Skeletal muscle tissue (tissue), 3 donors: ENCODE measurements at regions not wholly inside any gene's neighbourhood (a gene's known extent, or its start where the extent isn't known, plus 50 kb on each side); places are given as distances from the start of the nearest gene placed in this dataset.
"Not testable (repeated sequence)": the region's sequence is repeated elsewhere in the genome, so short reads cannot be mapped to it uniquely, and the experiment has no call there.

Source experiments
- H3K27ac ChIP-seq: one replicate; pipeline ENCODE4 v1.7.0; 2013; ENCODE audit warnings: mild to moderate bottlenecking, low read depth, low read length, inconsistent platforms
- H3K27me3 ChIP-seq, 3 donors: one replicate each; pipeline ENCODE4 v1.7.0; 2013; ENCODE audit warnings: low read length in 3 of 3; ENCODE audit not compliant: control insufficient read depth in 3 of 3, insufficient read depth in 3 of 3
- H3K36me3 ChIP-seq, 3 donors: one replicate each; pipeline ENCODE4 v1.7.0; 2013; ENCODE audit warnings: low read length in 3 of 3; ENCODE audit not compliant: control insufficient read depth in 3 of 3, insufficient read depth in 3 of 3
- H3K4me1 ChIP-seq, 3 donors: one replicate each; pipeline ENCODE4 v1.7.0; 2013; ENCODE audit warnings: low read length in 3 of 3, mild to moderate bottlenecking in 3 of 3; ENCODE audit not compliant: control insufficient read depth in 3 of 3, insufficient read depth in 3 of 3
- H3K4me3 ChIP-seq, 3 donors: one replicate each; pipeline ENCODE4 v1.7.0; 2013; ENCODE audit warnings: low read length in 3 of 3
- H3K9ac ChIP-seq, 3 donors: one replicate each; pipeline ENCODE4 v1.7.0; 2013; ENCODE audit warnings: low read length in 3 of 3, mild to moderate bottlenecking in 3 of 3, moderate library complexity in 2 of 3, low read depth in 1 of 3
- H3K9me3 ChIP-seq, 3 donors: one replicate each; pipeline ENCODE4 v1.7.0; 2013; ENCODE audit warnings: low read length in 3 of 3; ENCODE audit not compliant: control insufficient read depth in 3 of 3
- donor health status: Osteomylitis.

DNA sequence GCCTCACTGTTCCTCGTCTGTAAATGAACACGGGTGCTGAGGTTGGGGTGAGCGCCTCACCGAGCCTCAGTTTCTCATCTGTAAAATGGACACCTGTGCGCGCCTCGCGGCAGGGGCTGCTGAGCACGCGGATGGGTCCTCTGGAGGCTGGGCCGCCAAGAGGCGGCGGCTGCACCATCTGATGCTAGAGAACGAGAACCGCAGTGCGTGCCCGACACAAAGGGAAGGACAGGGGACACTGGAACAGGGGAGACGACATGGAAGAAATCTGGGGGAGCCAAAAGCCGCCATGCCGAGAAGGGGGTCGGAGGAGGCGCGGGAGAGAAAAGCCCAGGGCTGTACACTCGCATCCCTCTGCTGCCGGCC is 118.7 kb upstream of the ZNF516 start:
- H3K4me1 ChIP-seq = peaks cover 0 to 5% (median 0%) of the 10 kb centered on the region in 3 donors

DNA sequence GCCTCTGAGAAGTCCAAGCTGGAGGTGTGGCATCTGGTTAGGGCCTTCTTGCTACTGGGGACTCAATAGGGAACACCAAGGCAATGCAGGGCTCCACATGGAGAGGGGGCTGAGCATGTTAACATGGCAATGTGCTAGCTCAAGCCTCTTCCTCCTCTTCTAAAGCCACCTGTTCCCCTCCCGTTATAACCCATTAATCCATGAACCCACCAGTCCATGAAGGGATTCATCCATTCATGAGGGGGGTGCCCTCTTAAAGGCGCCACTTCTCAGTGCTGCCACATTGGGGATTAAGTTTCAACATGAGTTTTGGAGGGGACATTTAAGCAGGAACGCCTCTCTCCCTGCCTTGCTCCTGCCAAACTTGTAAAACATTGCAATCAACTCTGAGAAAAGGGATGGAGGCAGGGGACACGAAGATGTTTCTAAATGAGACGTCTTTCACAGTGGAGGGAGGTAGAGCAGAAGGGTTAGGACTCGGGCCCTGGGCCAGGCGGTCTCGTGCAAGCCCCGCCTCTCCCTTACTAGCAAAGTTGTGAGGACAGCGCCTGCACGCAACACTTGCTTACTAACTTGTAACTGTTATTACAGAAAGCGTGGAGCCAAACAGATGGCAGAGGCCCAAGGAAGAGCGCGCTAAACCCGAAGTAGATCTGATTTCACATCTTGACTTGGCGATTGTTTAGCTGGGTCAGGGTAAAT is 118.2 kb upstream of the ZNF516 start:
- Histone ChIP-seq H3K27me3 (peaks cover 0 to 26% (median 4%) of the 10 kb centered on the region in 3 donors), H3K36me3 (no peaks in the 10 kb centered on the region), H3K9me3 (no peaks in the 10 kb centered on the region), H3K9ac (no peak overlapping the region), H3K4me1 (peaks cover 0 to 5% (median 0%) of the 10 kb centered on the region in 3 donors), H3K4me3 (no peak overlapping the region), H3K27ac (no peak overlapping the region)

More for the DNA sequence above, 118.7 kb upstream of the ZNF516 start:
- no peaks in the 10 kb centered on the region for H3K9me3 ChIP-seq
- H3K4me3 ChIP-seq = no peak overlapping the region
- H3K27ac ChIP-seq = no peak overlapping the region
- no peak overlapping the region for H3K9ac ChIP-seq
- peaks cover 0 to 25% (median 4%) of the 10 kb centered on the region in 3 donors for H3K27me3 ChIP-seq
- H3K36me3 ChIP-seq = no peaks in the 10 kb centered on the region

DNA sequence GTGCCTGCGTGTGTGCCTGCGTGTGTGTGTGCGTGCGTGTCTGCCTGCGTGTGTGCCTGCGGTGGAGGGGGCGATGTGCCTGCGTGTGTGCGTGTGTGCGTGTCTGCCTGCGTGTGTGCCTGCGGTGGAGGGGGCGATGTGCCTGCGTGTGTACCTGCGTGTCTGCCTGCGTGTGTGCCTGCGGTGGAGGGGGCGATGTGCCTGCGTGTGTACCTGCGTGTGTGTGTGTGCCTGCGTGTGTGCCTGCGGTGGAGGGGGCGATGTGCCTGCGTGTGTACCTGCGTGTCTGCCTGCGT is 116.7 kb upstream of the ZNF516 start:
- H3K9ac ChIP-seq, H3K4me1 ChIP-seq, H3K27ac ChIP-seq, H3K9me3 ChIP-seq, H3K4me3 ChIP-seq, H3K36me3 ChIP-seq: not testable (repeated sequence)
- peaks cover 0 to 26% (median 4%) of the 10 kb centered on the region in 3 donors for H3K27me3 ChIP-seq

DNA sequence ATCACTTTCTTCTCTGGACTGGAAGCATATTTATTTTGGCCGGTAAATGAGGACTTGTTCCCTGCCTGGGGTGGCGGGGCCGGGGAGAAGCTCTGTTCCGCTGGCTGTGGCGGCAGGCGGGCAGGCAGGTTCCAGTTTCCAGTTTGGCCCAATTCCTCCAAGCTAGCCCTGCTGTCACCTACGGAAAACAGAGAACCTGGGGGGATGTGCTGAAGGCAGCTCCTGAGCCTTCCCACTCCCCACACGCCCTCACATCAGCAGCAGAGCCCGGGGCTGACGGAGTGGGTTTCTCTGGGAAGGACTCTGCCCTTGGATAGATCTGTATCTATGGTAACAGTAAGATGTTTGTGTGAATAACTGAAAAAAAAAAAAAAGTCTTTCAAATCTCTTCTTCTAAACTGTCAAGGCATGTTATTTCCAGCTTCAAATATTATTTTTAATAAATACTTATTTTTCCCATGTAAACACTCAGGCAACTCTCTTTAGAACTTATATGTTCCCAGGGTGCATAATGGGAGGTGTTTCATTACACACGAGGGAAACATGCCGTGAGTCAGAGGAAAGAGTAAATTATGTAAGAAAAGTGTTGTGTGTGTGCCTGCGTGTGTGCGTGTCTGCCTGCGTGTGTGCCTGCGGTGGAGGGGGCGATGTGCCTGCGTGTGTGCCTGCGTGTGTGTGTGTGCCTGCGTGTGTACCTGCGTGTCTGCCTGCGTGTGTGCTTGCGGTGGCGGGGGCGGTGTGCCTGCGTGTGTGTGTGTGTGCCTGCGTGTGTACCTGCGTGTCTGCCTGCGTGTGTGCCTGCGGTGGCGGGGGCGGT is 116.1 kb upstream of the ZNF516 start:
- Histone ChIP-seq H3K4me3 (peak overlapping the region in 1 of 3 donors; percentile 23), H3K9me3 (no peaks in the 10 kb centered on the region), H3K27ac (no peak overlapping the region), H3K4me1 (peaks cover 0 to 5% (median 0%) of the 10 kb centered on the region in 3 donors), H3K27me3 (peaks cover 0 to 26% (median 4%) of the 10 kb centered on the region in 3 donors), H3K36me3 (no peaks in the 10 kb centered on the region), H3K9ac (peak overlapping the region in 2 of 3 donors; percentile 11 to 20)

DNA sequence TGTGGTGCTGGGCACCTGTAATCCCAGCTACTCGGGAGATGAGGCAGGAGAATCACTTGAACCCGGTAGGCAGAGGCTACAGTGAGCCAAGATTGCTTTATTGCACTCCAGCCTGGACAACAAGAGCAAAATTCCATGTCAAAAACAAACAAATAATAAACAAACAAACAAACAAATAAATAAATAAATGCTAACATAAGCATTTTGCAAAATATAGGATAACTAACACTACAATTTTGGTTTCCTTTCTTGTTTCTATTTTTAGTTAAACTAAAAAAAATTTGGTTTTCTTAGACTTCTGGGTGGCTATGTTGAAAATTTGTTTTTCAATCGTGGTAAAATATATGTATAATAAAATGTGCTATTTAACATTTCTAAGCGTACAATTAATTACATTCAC is 115.0 kb upstream of the ZNF516 start:
- no peak overlapping the region for H3K27ac ChIP-seq
- no peak overlapping the region for H3K9ac ChIP-seq
- H3K36me3 ChIP-seq = no peaks in the 10 kb centered on the region
- H3K4me1 ChIP-seq = peaks cover 0 to 5% (median 0%) of the 10 kb centered on the region in 3 donors
- H3K9me3 ChIP-seq = no peaks in the 10 kb centered on the region
- H3K4me3 ChIP-seq = no peak overlapping the region
- peaks cover 0 to 19% (median 4%) of the 10 kb centered on the region in 3 donors for H3K27me3 ChIP-seq

DNA sequence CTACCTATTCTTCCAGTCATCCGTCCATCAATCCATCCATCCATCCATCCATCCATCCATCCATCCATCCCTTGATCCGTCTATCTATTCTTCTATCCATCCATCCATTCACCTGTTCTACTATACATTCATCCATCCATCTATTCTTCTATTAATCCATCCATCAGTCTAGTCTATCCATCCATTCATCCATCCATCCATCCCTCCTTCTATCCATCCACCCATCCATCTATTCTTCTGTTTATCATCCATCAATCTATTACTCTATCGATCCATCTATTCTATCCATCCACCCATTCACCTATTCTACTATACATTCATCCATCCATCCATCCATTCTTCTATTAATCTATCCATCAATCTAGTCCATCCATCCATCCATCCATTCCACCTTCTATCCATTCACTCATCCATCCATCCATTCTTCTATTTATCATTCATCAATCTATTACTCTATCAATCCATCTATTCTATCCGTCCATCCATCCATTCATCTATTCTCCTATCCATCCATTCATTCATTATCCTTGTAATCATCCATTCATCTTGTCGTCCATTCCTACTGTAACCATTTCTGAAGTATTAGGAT is 110.4 kb upstream of the ZNF516 start:
- no peaks in the 10 kb centered on the region for H3K36me3 ChIP-seq
- H3K9me3 ChIP-seq = no peaks in the 10 kb centered on the region
- no peak overlapping the region for H3K9ac ChIP-seq
- H3K27me3 ChIP-seq = peaks cover 0 to 4% (median 3%) of the 10 kb centered on the region in 3 donors
- H3K27ac ChIP-seq = no peak overlapping the region
- peaks cover 0 to 1% (median 0%) of the 10 kb centered on the region in 3 donors for H3K4me1 ChIP-seq
- H3K4me3 ChIP-seq = no peak overlapping the region

DNA sequence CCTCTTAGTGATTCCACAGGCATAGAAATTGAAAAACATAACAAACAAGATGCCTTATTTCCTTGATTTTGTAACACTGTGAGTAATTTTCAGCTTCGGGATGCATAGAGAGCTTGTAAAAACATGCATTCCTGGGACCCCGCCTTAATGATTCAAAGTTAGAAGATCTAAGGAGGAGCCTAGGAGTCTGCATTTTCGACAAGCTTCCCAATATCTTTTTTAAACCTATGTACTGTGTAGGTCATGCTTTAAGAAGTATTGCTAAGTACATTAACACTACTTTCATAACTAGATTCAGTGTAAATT is 109.8 kb upstream of the ZNF516 start:
- Histone ChIP-seq H3K36me3 (no peaks in the 10 kb centered on the region), H3K9me3 (no peaks in the 10 kb centered on the region), H3K4me3 (no peak overlapping the region), H3K4me1 (no peaks in the 10 kb centered on the region), H3K9ac (no peak overlapping the region), H3K27ac (no peak overlapping the region), H3K27me3 (peaks cover 0 to 4% (median 3%) of the 10 kb centered on the region in 3 donors)

DNA sequence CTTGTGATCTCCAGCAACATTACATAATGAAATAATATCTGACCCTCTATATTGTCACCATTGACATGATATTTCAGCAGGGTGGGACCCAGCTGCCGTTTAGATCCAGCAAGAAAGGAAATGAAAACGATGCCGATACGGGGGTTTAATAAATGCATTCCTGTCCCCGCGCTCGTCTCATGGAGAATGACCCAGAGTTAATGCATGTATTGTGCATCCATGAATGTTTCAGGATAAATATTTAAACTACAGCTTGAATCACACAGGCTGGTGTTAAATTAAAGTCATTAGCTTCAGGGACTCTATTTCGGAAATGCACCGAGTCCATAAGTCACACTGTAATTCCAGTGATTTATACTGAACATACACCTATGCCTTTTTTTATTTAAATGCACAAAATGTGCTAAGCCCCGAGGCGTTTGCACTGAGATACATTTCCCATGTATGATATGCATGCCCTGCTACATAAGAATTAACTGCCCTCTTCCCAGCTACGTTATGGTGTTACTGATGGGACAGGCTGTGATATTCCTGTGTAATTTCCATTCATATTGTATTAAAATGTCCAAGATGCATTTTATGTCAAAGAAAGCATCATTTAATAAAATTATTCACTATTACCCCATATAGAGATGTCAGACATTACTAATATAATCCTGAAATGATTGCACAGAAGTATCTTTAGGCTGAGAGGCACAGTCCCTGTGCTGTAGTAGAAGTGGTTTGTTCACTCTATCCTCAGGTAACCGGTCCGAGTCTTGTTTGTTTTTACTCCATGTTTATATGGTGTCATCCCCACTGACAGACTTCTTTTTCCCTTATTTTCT is 109.3 kb upstream of the ZNF516 start:
- peaks cover 0 to 4% (median 3%) of the 10 kb centered on the region in 3 donors for H3K27me3 ChIP-seq
- H3K4me1 ChIP-seq = no peaks in the 10 kb centered on the region
- H3K4me3 ChIP-seq = peak overlapping the region in 1 of 3 donors; percentile 17
- no peaks in the 10 kb centered on the region for H3K36me3 ChIP-seq
- H3K9me3 ChIP-seq = no peaks in the 10 kb centered on the region
- no peak overlapping the region for H3K27ac ChIP-seq
- no peak overlapping the region for H3K9ac ChIP-seq

DNA sequence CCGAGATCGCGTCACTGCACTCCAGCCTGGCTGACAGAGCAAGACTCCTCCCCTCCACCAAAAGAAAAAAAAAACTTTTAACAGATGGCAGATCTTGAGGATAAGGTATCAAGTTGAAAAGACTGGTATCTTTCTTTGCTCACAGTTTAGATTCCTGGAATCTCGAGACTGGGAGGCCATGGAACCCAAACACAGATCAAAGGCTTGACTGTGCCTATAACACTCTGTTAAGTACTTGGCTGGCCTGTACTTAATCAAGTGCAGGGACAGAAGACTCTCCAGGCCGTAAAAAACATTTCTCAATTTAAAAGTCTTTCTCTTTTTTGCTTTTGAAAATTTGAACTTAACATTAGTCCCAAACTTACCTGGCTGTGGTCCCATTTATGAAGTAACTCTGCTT is 107.1 kb upstream of the ZNF516 start:
- Histone ChIP-seq H3K9ac (no peak overlapping the region), H3K4me1 (no peaks in the 10 kb centered on the region), H3K9me3 (no peaks in the 10 kb centered on the region), H3K4me3 (no peak overlapping the region), H3K27me3 (no peaks in the 10 kb centered on the region), H3K27ac (no peak overlapping the region), H3K36me3 (no peaks in the 10 kb centered on the region)
